CD4-positive, CD25-positive, alpha-beta regulatory T cell (primary cell): ENCODE measurements at regions not wholly inside any gene's neighbourhood (a gene's known extent, or its start where the extent isn't known, plus 50 kb on each side); places are given as distances from the start of the nearest gene placed in this dataset.
"Not testable (repeated sequence)": the region's sequence is repeated elsewhere in the genome, so short reads cannot be mapped to it uniquely, and the experiment has no call there.

Experiments
- ATAC-seq, 2 donors: fragments of 150-1000 bp; cut with Tn5 transposase; one replicate each; pipeline ENCODE4 v1.10.0; 2021; ENCODE audit warnings: low read depth in 2 of 2, moderate number of reproducible peaks in 2 of 2, moderate library complexity in 1 of 2
- DNase-seq, 3 donors: peaks; one replicate each; pipeline versions ENCODE4 v3.0.0 to v3.0.0-alpha.2; 2012 to 2022; ENCODE audit warnings: mixed read lengths in 1 of 3
- H3K27ac ChIP-seq: one replicate; pipeline ENCODE4 v1.7.0; 2013; ENCODE audit warnings: mild to moderate bottlenecking, low read length; ENCODE audit not compliant: insufficient read depth, poor library complexity, severe bottlenecking
- H3K27me3 ChIP-seq: one replicate; pipeline ENCODE4 v1.7.0; 2013; ENCODE audit warnings: low read length; ENCODE audit not compliant: control insufficient read depth, insufficient read depth
- H3K36me3 ChIP-seq: one replicate; pipeline ENCODE4 v1.7.0; 2013; ENCODE audit warnings: mild to moderate bottlenecking, low read length, moderate library complexity; ENCODE audit not compliant: control insufficient read depth, insufficient read depth
- H3K4me1 ChIP-seq: 2 replicates; pipeline ENCODE4 v1.7.0; 2013; ENCODE audit warnings: mild to moderate bottlenecking, low read length; ENCODE audit not compliant: insufficient read depth, control insufficient read depth, poor library complexity, severe bottlenecking
- H3K4me3 ChIP-seq: one replicate; pipeline ENCODE4 v1.7.0; 2013; ENCODE audit warnings: low read depth, mild to moderate bottlenecking, low read length, moderate library complexity
- H3K9me3 ChIP-seq, 2 experiments: 1 replicate in 1 of 2; 2 replicates in 1 of 2; pipeline ENCODE4 v1.7.0; 2013; ENCODE audit warnings: low read length in 2 of 2, mild to moderate bottlenecking in 1 of 2, moderate library complexity in 1 of 2; ENCODE audit not compliant: control insufficient read depth in 2 of 2
- H3K27ac Mint-ChIP-seq, 3 donors: one replicate each; pipeline ENCODE4 v1.8.0; 2020 to 2022; ENCODE audit warnings: mild to moderate bottlenecking in 3 of 3, mixed read lengths in 3 of 3, moderate library complexity in 2 of 3
- H3K27me3 Mint-ChIP-seq: one replicate; pipeline ENCODE4 v1.8.0; 2022; ENCODE audit warnings: mild to moderate bottlenecking, mixed read lengths
- H3K36me3 Mint-ChIP-seq: one replicate; pipeline ENCODE4 v1.8.0; 2020; ENCODE audit warnings: mixed read lengths
- H3K4me1 Mint-ChIP-seq, 4 donors: one replicate each; pipeline ENCODE4 v1.8.0; 2020 to 2022; ENCODE audit warnings: mixed read lengths in 4 of 4, mild to moderate bottlenecking in 1 of 4
- H3K4me3 Mint-ChIP-seq, 4 donors: one replicate each; pipeline ENCODE4 v1.8.0; 2020 to 2022; ENCODE audit warnings: mild to moderate bottlenecking in 4 of 4, mixed read lengths in 4 of 4, moderate library complexity in 3 of 4
- H3K9me3 Mint-ChIP-seq, 7 donors: one replicate each; pipeline ENCODE4 v1.8.0; 2020 to 2022; ENCODE audit warnings: mixed read lengths in 7 of 7, mild to moderate bottlenecking in 3 of 7, moderate library complexity in 2 of 7

DNA sequence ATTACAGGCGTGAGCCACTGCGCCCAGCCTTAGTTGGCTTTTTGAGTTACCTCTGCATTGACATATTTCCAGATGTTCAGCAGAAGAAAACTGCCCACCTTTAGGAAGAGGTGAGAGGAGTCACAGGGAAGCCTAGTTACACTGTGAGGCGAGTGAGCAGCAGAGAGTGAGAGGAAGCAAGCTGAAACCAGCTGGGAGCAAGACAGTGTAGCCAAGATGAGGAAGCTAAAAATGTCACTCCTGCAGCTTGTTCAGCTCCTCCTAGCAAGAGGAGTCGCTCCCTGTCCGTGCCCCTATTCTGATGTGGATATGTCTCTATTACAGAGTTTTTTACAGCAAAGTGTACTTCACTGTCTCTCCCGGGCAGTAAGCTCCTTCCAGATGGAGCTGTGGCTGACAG, 127.6 kb downstream of the GXYLT1 start:
- H3K27me3 Mint-ChIP-seq = peaks cover 14% of the 10 kb centered on the region
- no peaks in the 10 kb centered on the region for H3K4me1 ChIP-seq
- DNase-seq (no peak), ATAC-seq (no peak)
- peaks cover 0 to 1% (median 0%) of the 10 kb centered on the region in 7 donors for H3K9me3 Mint-ChIP-seq
- H3K4me1 Mint-ChIP-seq = no peaks in the 10 kb centered on the region
- no peaks in the 10 kb centered on the region for H3K9me3 ChIP-seq
- no peak overlapping the region for H3K4me3 ChIP-seq
- no peaks in the 10 kb centered on the region for H3K36me3 ChIP-seq
- peak overlapping the region in 1 of 3 donors; percentile 72 for H3K27ac Mint-ChIP-seq
- H3K4me3 Mint-ChIP-seq = no peak overlapping the region
- no peaks in the 10 kb centered on the region for H3K36me3 Mint-ChIP-seq
- no peaks in the 10 kb centered on the region for H3K27me3 ChIP-seq
- H3K27ac ChIP-seq = no peak overlapping the region

DNA sequence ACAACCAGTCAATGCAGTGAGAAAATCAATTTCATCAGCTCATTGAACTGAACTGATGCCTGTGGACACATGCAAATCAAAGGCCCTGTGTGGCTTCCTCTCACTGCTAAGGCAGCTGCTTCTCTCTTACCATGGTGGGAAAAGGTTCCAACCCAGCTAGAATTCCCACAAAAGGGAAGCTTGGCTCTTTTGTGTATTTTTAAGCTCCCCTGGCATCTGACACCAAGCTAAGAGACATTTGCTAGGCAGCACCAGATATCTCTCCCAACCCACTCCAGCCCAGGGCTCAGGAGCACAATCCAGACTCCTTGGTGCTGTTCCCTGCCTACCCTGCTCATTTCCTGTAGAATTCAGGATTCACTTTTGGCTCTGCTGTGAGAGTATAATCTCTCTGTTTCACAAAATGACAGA, 129.6 kb downstream of the GXYLT1 start:
- no peak overlapping the region for H3K27ac ChIP-seq
- H3K9me3 ChIP-seq = no peaks in the 10 kb centered on the region
- no peaks in the 10 kb centered on the region for H3K27me3 ChIP-seq
- no peak for ATAC-seq
- H3K27me3 Mint-ChIP-seq = peaks cover 9% of the 10 kb centered on the region
- H3K4me3 Mint-ChIP-seq = no peak overlapping the region
- H3K4me3 ChIP-seq = no peak overlapping the region
- peaks cover 0 to 1% (median 0%) of the 10 kb centered on the region in 7 donors for H3K9me3 Mint-ChIP-seq
- H3K36me3 Mint-ChIP-seq = no peaks in the 10 kb centered on the region
- H3K36me3 ChIP-seq = no peaks in the 10 kb centered on the region
- H3K4me1 ChIP-seq = no peaks in the 10 kb centered on the region
- no peak for DNase-seq
- H3K4me1 Mint-ChIP-seq = no peaks in the 10 kb centered on the region
- H3K27ac Mint-ChIP-seq = no peak overlapping the region

DNA sequence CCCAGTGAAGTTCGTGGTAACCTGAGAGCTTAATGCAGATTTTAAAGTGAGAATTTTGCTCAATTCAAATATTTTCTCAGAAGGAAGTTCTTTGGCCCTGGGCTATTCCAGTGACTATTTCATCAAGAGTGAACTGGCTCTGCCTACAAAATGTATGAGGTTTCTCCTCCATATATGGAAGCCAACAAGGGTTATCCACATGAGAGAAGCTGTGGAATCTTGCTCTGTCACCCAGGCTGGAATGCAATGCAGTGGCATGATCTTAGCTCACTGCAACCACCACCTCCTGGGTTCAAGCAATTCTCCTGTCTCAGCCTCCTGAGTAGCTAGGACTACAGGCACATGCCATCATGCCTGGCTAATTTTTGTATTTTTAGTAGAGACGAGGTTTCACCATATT, 132.2 kb downstream of the GXYLT1 start:
- H3K27ac ChIP-seq, H3K36me3 Mint-ChIP-seq, H3K4me1 Mint-ChIP-seq: not testable (repeated sequence)

DNA sequence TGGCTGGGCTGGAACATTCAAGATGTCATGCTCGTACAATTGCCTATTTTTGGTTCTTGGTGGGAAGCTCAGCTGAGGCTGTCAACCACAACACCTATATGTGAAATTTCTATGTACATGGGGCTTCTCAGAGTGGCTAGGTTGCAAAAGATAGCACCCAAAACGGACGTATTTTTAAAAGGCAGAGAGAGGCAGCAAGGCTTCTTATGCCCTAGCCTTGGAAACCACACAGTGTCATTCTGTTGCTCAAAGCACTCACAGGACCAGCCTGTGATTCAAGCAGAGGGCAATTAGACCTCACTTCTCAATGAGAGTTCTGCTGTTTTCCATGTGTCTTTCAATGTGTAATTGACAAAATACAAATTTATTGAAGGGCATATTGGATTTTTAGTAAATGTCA, 134.0 kb downstream of the GXYLT1 start:
- no peaks in the 10 kb centered on the region for H3K9me3 ChIP-seq
- no peak for ATAC-seq
- DNase-seq = no peak
- peaks cover 0 to 1% (median 0%) of the 10 kb centered on the region in 7 donors for H3K9me3 Mint-ChIP-seq
- H3K36me3 ChIP-seq = no peaks in the 10 kb centered on the region
- H3K27me3 Mint-ChIP-seq = peaks cover 4% of the 10 kb centered on the region
- no peak overlapping the region for H3K27ac ChIP-seq
- H3K4me1 ChIP-seq = no peaks in the 10 kb centered on the region
- no peaks in the 10 kb centered on the region for H3K27me3 ChIP-seq
- no peak overlapping the region for H3K4me3 Mint-ChIP-seq
- no peaks in the 10 kb centered on the region for H3K36me3 Mint-ChIP-seq
- H3K4me1 Mint-ChIP-seq = no peaks in the 10 kb centered on the region
- H3K4me3 ChIP-seq = no peak overlapping the region
- no peak overlapping the region for H3K27ac Mint-ChIP-seq

More for the DNA sequence above, 132.2 kb downstream of the GXYLT1 start:
- H3K9me3 ChIP-seq, H3K4me3 ChIP-seq, H3K9me3 Mint-ChIP-seq, H3K36me3 ChIP-seq, H3K4me1 ChIP-seq, H3K4me3 Mint-ChIP-seq, DNase-seq, H3K27ac Mint-ChIP-seq, H3K27me3 Mint-ChIP-seq, H3K27me3 ChIP-seq, ATAC-seq: not testable (repeated sequence)

DNA sequence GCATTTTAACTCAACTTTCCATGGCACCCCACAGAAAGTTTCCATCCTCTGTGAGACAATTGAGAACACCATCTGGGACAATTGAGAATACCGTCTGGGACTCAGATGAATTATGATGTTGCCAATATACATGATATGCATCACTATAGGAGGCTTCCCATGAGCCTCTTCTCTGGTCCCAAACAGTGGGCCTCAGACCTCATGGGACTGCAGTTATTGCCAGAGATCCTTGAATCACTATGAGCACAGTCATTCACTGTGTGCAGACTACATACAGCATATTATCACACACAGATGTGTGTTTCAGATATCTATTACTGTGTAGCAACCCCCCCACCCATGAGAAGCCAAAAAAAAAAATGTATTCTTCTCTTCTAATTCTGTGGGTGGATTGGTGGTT, 134.4 kb downstream of the GXYLT1 start:
- Histone ChIP-seq H3K27me3 (no peaks in the 10 kb centered on the region), H3K4me1 (no peaks in the 10 kb centered on the region), H3K36me3 (no peaks in the 10 kb centered on the region), H3K9me3 (no peaks in the 10 kb centered on the region), H3K4me3 (no peak overlapping the region), H3K27ac (no peak overlapping the region)
- no peak for ATAC-seq
- Mint-ChIP-seq H3K9me3 (peaks cover 0 to 1% (median 0%) of the 10 kb centered on the region in 7 donors), H3K4me3 (no peak overlapping the region), H3K4me1 (no peaks in the 10 kb centered on the region), H3K27ac (no peak overlapping the region), H3K36me3 (no peaks in the 10 kb centered on the region), H3K27me3 (no peaks in the 10 kb centered on the region)
- no peak for DNase-seq

DNA sequence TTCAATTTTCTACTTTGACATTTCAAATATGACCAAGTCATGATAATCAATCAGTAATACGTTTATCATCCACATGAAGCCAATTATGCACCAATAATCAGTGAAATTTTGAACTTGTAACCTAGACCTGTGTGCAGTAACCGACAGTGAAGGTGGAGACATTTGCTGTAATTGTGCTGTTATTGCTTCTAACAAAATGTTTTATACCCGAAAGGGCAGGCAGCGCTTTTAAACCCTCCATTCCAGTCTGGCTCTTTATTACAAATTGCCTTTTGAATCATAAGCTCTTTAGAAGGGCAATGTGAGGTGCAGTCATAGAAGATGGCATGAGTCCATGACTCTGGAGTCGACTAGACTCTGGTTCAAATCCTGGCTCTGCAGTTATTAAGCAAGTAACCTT, 135.7 kb downstream of the GXYLT1 start:
- no peaks in the 10 kb centered on the region for H3K4me1 Mint-ChIP-seq
- H3K4me3 Mint-ChIP-seq = no peak overlapping the region
- Histone ChIP-seq H3K27ac (no peak overlapping the region), H3K4me3 (no peak overlapping the region), H3K36me3 (no peaks in the 10 kb centered on the region), H3K27me3 (no peaks in the 10 kb centered on the region), H3K4me1 (no peaks in the 10 kb centered on the region), H3K9me3 (no peaks in the 10 kb centered on the region)
- ATAC-seq (no peak), DNase-seq (no peak)
- H3K36me3 Mint-ChIP-seq = no peaks in the 10 kb centered on the region
- no peak overlapping the region for H3K27ac Mint-ChIP-seq
- H3K27me3 Mint-ChIP-seq = no peaks in the 10 kb centered on the region
- peaks cover 0 to 1% (median 0%) of the 10 kb centered on the region in 7 donors for H3K9me3 Mint-ChIP-seq

DNA sequence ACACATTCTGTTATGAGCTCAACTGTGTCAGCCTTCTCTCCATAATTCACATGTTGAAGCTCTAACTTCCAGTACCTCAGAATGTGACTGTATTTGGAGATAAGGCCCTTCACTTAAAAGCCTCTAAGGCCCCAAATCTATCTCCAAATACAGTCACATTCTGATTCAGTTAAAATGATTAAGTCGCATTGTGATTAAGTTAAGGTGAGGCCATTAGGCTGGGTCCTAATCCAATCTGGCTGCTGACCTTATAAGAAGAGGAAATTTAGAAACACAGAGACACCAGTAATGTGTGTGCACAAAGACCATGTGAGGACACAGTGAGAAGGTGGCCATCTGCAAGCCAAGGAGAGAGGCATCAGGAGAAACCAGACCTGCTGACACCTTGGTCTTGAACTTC, 141.6 kb downstream of the GXYLT1 start:
- H3K27me3 Mint-ChIP-seq = peaks cover 9% of the 10 kb centered on the region
- no peaks in the 10 kb centered on the region for H3K4me1 ChIP-seq
- H3K4me3 ChIP-seq = no peak overlapping the region
- H3K4me1 Mint-ChIP-seq = no peaks in the 10 kb centered on the region
- H3K27ac ChIP-seq = no peak overlapping the region
- no peak for DNase-seq
- no peak for ATAC-seq
- no peaks in the 10 kb centered on the region for H3K36me3 Mint-ChIP-seq
- H3K36me3 ChIP-seq = no peaks in the 10 kb centered on the region
- H3K27ac Mint-ChIP-seq = no peak overlapping the region
- H3K9me3 Mint-ChIP-seq = no peaks in the 10 kb centered on the region
- no peaks in the 10 kb centered on the region for H3K27me3 ChIP-seq
- no peaks in the 10 kb centered on the region for H3K9me3 ChIP-seq
- no peak overlapping the region for H3K4me3 Mint-ChIP-seq

DNA sequence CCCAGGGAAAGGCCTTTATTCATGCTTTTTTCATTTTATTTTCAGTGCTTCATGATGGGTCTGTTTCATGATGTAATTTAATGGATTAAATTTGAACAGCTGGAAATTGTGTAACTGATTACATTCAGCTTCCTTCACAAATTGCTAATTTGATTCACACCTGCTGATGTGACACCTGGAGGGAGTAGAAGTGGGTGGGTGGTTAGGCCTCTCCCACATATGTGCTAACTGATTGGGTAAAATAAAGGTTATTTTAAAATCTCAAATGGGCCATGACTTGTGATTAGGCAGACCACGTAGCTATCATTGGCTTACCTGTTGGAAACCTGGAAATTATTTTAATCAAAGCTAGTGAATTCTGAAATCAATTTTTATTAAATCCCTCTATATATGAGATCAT, 142.1 kb downstream of the GXYLT1 start:
- peaks cover 9% of the 10 kb centered on the region for H3K27me3 Mint-ChIP-seq
- H3K27me3 ChIP-seq = no peaks in the 10 kb centered on the region
- H3K4me3 ChIP-seq = no peak overlapping the region
- H3K4me1 Mint-ChIP-seq = no peaks in the 10 kb centered on the region
- no peaks in the 10 kb centered on the region for H3K9me3 Mint-ChIP-seq
- no peak overlapping the region for H3K4me3 Mint-ChIP-seq
- ATAC-seq (no peak), DNase-seq (no peak)
- H3K9me3 ChIP-seq = no peaks in the 10 kb centered on the region
- no peak overlapping the region for H3K27ac Mint-ChIP-seq
- H3K36me3 Mint-ChIP-seq = no peaks in the 10 kb centered on the region
- H3K27ac ChIP-seq = no peak overlapping the region
- no peaks in the 10 kb centered on the region for H3K36me3 ChIP-seq
- H3K4me1 ChIP-seq = no peaks in the 10 kb centered on the region
